ENCODE measurements at regions not wholly inside any gene's neighbourhood (a gene's known extent, or its start where the extent isn't known, plus 50 kb on each side); places are given as distances from the start of the nearest gene placed in this dataset.

- DNase-seq, result no peak
- Histone ChIP-seq H3K36me3 (replicated peaks in 1 of 2) (no peaks in the 10 kb centered on the region), H3K27ac (no peak overlapping the region), H3K9me3 (replicated peaks in 1 of 3) (no peaks in the 10 kb centered on the region), H3K27me3 (no peaks in the 10 kb centered on the region), H3K4me3 (no peak overlapping the region), H3K4me1 (replicated peaks in 1 of 2) (no peaks in the 10 kb centered on the region)
- intact Hi-C loops (cut with DNase I), result no loop called here
- 69 to 73% (median 71%) methylated on average over 3 of the region's 3 CpGs for WGBS, 4 donors
- TF ChIP-seq, protein P1, sequence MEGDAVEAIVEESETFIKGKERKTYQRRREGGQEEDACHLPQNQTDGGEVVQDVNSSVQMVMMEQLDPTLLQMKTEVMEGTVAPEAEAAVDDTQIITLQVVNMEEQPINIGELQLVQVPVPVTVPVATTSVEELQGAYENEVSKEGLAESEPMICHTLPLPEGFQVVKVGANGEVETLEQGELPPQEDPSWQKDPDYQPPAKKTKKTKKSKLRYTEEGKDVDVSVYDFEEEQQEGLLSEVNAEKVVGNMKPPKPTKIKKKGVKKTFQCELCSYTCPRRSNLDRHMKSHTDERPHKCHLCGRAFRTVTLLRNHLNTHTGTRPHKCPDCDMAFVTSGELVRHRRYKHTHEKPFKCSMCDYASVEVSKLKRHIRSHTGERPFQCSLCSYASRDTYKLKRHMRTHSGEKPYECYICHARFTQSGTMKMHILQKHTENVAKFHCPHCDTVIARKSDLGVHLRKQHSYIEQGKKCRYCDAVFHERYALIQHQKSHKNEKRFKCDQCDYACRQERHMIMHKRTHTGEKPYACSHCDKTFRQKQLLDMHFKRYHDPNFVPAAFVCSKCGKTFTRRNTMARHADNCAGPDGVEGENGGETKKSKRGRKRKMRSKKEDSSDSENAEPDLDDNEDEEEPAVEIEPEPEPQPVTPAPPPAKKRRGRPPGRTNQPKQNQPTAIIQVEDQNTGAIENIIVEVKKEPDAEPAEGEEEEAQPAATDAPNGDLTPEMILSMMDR (IDR thresholded peaks at IDR 0.05), result no peak
- TF ChIP-seq POLR2A (IDR thresholded peaks at IDR 0.05), result no peak
Measured at GRCh38 chr10:52424341-52424740, 110.3 kb downstream of the DKK1 start.

- Histone ChIP-seq H3K27ac (no peak overlapping the region), H3K4me1 (replicated peaks in 1 of 2) (no peaks in the 10 kb centered on the region), H3K9me3 (replicated peaks in 1 of 3) (no peaks in the 10 kb centered on the region), H3K27me3 (no peaks in the 10 kb centered on the region), H3K36me3 (replicated peaks in 1 of 2) (no peaks in the 10 kb centered on the region), H3K4me3 (no peak overlapping the region)
- intact Hi-C loops (cut with DNase I), result no loop called here
- no peak for TF ChIP-seq POLR2A (IDR thresholded peaks at IDR 0.05)
- TF ChIP-seq, protein P1 (IDR thresholded peaks at IDR 0.05), result no peak
- 92 to 95% (median 93%) methylated on average over 11 of the region's 11 CpGs for WGBS, 4 donors
- no peak for DNase-seq
Measured at GRCh38 chr10:52434734-52435133, 120.7 kb downstream of the DKK1 start.

GRCh38 chr10:52436664-52437063 lies 122.6 kb downstream of the DKK1 start:
- no peak overlapping the region for H3K4me3 ChIP-seq
- TF ChIP-seq POLR2A (IDR thresholded peaks at IDR 0.05), result no peak
- TF ChIP-seq, protein P1 (IDR thresholded peaks at IDR 0.05), result no peak
- H3K9me3 ChIP-seq (replicated peaks in 1 of 3), result no peaks in the 10 kb centered on the region
- 73 to 88% (median 79%) methylated on average over 5 of the region's 5 CpGs for WGBS, 4 donors
- H3K36me3 ChIP-seq (replicated peaks in 1 of 2), result no peaks in the 10 kb centered on the region
- H3K27me3 ChIP-seq, result no peaks in the 10 kb centered on the region
- no peaks in the 10 kb centered on the region for H3K4me1 ChIP-seq (replicated peaks in 1 of 2)
- H3K27ac ChIP-seq, result no peak overlapping the region
- intact Hi-C loops (cut with DNase I), result no loop called here
- no peak for DNase-seq

DNA sequence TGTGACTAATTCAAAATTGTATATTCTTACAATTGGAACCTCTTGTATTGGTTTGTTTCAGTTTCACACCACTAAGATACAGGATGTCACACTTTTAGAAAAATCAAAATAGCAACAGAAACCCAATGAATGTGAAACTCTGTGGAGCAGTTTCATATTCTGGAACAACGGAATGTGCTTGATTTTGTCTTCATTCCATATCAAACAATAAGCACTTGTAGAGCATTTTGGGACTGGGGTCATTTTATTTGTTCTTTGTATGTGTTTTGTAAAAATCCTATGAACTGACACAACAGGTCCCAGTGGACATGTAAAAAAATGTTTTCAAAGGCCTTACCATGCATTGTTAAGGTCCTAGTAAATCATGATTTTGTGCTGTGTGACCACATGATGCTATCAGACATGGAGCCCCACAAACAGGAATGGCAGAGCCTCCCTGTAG lies 123.1 kb downstream of the DKK1 start:
- Histone ChIP-seq H3K27me3 (no peaks in the 10 kb centered on the region), H3K27ac (no peak overlapping the region), H3K4me3 (no peak overlapping the region), H3K36me3 (replicated peaks in 1 of 2) (no peaks in the 10 kb centered on the region), H3K4me1 (replicated peaks in 1 of 2) (no peaks in the 10 kb centered on the region), H3K9me3 (replicated peaks in 1 of 3) (no peaks in the 10 kb centered on the region)
- intact Hi-C loops (cut with DNase I), result no loop called here
- no peak for DNase-seq
- TF ChIP-seq, protein P1 (IDR thresholded peaks at IDR 0.05), result no peak
- no peak for TF ChIP-seq POLR2A (IDR thresholded peaks at IDR 0.05)
- WGBS, 4 donors, result 70 to 79% (median 76%) methylated on average over 1 of the region's 1 CpG

Data from adrenal gland (tissue), 9 donors.